HG02852 (cell line): ENCODE measurements at regions not wholly inside any gene's neighbourhood (a gene's known extent, or its start where the extent isn't known, plus 50 kb on each side); places are given as distances from the start of the nearest gene placed in this dataset.

ENCODE experiments used
- ATAC-seq: cut with Tn5 transposase; IDR thresholded peaks from one replicate; pipeline ENCODE4 v1.9.1; 2021; ENCODE audit warnings: mild to moderate bottlenecking, moderate library complexity; ENCODE audit not compliant: unreplicated experiment

GRCh38 chr13:31441800-31442510 is 242.2 kb downstream of the B3GLCT start:
- ATAC-seq = no peak

GRCh38 chr13:31442571-31442970 is 242.8 kb downstream of the B3GLCT start:
- ATAC-seq = no peak

- no peak for ATAC-seq
Observed at GRCh38 chr13:31444266-31444856, 244.6 kb downstream of the B3GLCT start.

- ATAC-seq = no peak
Observed at GRCh38 chr13:31452525-31452924, 252.8 kb downstream of the B3GLCT start.

- ATAC-seq = no peak
Observed at GRCh38 chr13:31455581-31455980, 255.8 kb downstream of the B3GLCT start.

- ATAC-seq = no peak
Observed at GRCh38 chr13:31456056-31456455, 256.3 kb downstream of the B3GLCT start.

GRCh38 chr13:31460061-31460460 is 260.3 kb downstream of the B3GLCT start:
- no peak for ATAC-seq

- ATAC-seq = no peak
Observed at GRCh38 chr13:31461923-31462322, 262.1 kb downstream of the B3GLCT start.

- ATAC-seq = no peak
Observed at GRCh38 chr13:31462766-31463165, 263.0 kb downstream of the B3GLCT start.

GRCh38 chr13:31468114-31468902 is 268.5 kb downstream of the B3GLCT start:
- no peak for ATAC-seq

GRCh38 chr13:31469377-31469776 is 269.6 kb downstream of the B3GLCT start:
- no peak for ATAC-seq

GRCh38 chr13:31476266-31476665 is 263.1 kb upstream of the RXFP2 start:
- ATAC-seq = no peak

- ATAC-seq = no peak
Observed at GRCh38 chr13:31476753-31477152, 262.6 kb upstream of the RXFP2 start.

- ATAC-seq = no peak
Observed at GRCh38 chr13:31477961-31478360, 261.4 kb upstream of the RXFP2 start.

GRCh38 chr13:31485183-31485582 is 254.1 kb upstream of the RXFP2 start:
- ATAC-seq = no peak

GRCh38 chr13:31485651-31486051 is 253.7 kb upstream of the RXFP2 start:
- no peak for ATAC-seq

GRCh38 chr13:31495336-31495735 is 244.0 kb upstream of the RXFP2 start:
- no peak for ATAC-seq

GRCh38 chr13:31499274-31499673 is 240.1 kb upstream of the RXFP2 start:
- no peak for ATAC-seq

- no peak for ATAC-seq
Observed at GRCh38 chr13:31503626-31504025, 235.7 kb upstream of the RXFP2 start.

- ATAC-seq = no peak
Observed at GRCh38 chr13:31504918-31505317, 234.4 kb upstream of the RXFP2 start.

GRCh38 chr13:31512331-31512730 is 227.0 kb upstream of the RXFP2 start:
- ATAC-seq = no peak

GRCh38 chr13:31514932-31515331 is 224.4 kb upstream of the RXFP2 start:
- ATAC-seq = no peak
